NCI-H2227 (cell line): ENCODE measurements at regions not wholly inside any gene's neighbourhood (a gene's known extent, or its start where the extent isn't known, plus 50 kb on each side); places are given as distances from the start of the nearest gene placed in this dataset.
"Not testable (repeated sequence)": the region's sequence is repeated elsewhere in the genome, so short reads cannot be mapped to it uniquely, and the experiment has no call there.

Experiments used
- DNase-seq: peaks from one replicate; lab custom pipeline; 2025; ENCODE audit not compliant: unreplicated experiment; lab: John Stamatoyannopoulos, UW

DNA sequence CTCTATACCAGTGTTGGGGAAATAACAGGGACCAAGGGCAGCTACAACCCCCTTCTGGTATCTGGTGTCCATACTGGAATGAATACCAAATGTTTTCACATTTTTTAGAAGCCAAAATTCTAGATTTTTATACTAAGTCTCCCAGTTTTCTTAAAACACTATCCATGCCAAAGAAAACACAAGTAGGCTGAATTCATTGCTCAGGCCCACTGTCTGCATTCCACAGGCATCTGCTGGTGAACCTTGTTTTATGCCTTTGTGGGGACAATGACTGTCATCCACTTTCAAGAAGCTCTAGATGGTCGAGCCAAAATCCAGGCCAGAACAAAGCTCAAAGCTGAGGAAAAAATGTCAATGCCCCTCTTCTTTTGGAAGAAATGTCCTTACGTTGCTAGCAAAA is 213.4 kb upstream of the RASGEF1B start:
- no peak for DNase-seq

DNA sequence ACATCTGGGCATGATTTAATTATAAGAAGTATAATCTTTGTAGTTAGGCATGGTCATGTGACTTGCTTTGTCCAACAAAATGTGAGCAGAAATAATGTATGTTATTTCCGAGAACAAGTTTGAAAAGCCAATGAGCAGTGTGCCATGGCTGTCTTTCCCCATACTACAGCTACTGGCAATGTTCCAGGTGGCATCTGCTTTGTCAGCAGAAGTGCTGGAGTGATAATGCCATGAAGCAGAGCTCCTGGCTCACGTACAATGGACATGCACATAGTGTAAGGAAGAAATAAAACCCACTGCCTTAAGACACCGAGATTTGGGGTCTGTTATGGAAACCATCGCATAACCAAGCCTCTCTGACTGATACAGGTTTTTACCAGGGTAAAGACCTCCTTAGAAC is 212.6 kb upstream of the RASGEF1B start:
- no peak for DNase-seq

DNA sequence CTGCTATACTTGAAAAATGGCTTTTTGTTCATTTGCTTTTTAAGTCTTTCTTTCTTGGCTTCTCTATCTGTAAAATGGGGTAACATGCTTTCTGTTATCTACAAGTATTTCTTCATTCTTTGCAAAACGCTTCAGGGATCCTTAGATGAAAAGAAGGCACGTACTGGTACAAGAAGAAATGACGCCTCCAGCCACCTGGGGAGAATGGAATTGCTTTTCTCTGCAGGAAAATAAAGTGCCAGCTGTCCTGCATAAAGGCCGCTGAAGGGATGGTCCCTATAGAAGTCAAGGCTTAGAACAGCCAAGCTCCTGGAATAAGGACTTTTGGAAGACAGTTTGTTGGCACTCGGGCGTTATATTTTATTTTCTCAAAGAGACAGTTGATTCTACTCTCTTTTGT is 210.8 kb upstream of the RASGEF1B start:
- DNase-seq: peak; percentile 10

DNA sequence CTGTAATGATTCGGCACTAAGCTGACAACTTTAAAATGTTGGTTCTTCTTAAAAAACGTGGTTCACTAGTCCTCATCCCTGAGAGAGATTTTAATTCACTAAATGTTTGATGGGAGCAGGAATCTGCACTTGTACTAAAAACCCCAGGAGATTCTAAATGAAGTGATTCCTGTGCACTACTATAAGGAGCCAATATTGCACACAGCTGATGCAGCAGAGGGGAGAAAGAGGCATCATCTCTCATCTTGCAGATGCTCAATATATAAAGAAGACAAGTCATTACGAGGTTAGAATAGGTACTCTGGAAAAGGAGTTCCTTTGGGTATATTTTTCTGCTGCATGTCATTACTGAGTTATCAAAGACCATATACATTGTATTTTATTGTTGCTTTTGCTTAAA is 207.6 kb upstream of the RASGEF1B start:
- DNase-seq: no peak

DNA sequence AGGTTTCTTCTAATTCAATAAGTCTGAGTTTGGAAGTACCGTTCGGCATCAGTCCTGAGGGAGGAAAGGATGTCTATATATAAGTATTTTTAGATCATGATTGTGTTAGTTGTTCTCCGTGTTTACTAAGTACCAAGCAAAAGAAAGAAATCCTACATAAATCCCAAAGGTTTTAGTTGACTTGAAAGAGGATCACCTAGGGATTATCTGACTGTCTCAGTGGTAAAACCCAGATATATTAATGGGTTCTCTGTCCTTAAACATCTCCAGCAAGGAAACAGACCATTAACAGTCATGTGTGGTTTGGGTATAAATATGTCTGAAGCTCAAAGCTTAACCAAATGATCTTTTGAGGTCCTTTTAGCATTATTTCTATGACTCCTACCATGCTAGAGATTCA is 207.1 kb upstream of the RASGEF1B start:
- no peak for DNase-seq

DNA sequence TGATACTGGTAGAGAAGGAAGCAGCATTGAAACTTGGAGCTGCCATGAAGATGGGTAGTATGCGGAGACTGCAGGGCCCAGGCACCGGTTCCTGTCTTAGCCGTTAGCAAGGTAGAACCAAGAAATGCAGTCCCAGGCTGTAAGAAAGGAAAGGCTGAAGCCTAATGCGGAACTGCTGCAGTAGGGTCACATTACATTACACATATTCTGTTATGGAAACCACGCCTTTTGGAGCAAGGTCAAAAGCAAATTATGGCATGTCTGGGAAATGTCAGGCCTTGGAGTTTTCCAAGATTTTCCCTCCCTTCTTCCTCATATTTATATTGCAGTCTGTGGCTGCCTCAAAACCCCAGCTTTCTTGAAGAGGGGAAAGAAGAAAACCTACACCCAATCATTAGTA is 204.8 kb upstream of the RASGEF1B start:
- DNase-seq: no peak

DNA sequence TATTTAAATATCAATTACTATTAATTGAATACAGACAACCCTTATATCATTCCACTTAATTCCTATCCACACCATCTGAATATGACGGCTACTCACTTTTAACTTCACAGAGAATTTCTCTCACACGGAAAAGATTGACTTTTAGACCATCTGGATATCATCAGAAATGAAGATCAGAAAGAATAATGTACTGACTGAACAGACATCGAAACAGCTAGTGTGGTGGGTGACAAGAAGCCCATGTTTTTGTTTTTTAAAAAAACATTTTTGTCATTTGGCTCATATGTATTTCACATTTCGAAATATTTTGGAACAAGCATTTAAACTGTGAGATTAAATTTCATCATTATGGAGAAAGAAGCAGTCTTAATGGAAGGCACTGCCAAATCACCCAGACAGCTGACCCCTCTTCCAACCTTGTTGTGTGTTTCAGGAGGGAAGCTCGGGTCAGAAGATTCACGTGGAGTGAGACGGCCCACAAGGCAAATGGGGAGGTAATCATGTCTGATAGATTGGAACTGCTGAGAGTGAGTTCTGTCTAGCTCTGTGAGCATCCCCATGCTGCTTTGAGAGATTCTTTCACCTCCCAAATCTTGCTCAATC is 204.2 kb upstream of the RASGEF1B start:
- no peak for DNase-seq

DNA sequence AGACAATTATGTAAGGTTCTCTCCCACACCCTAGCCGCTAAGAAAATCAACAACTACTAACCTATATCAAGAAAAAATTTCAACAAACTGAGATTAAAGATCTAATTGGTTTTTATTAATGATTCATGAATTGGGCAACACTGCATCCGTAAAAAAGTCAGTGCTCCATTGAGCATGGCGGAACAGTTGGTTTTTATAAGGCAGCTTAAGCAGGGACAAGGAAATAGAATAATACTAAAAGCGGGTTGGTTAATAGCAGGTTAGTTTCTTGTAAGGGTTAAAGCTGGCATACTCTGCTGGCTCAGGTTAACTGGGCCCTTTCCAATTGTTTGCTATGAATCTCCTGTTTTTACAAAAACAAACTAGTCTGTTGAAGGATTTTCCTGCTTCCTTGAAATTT is 202.3 kb upstream of the RASGEF1B start:
- no peak for DNase-seq

DNA sequence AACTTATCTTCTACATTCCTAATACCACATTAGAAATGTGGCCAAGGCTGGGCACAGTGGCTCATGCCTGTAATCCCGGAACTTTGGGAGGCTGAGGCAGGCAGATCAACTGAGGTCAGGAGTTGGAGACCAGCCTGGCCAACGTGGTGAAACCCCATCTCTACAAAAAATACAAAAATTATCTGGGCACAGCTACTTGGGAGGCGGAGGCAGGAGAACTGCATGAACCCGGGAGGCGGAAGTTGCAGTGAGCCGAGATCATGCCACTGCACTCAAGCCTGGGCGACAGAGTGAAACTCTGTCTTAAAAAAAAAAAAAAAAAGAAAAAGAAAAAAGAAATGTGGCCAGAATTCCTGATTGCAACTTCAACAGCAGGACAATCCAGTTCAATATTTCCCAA is 196.6 kb upstream of the RASGEF1B start:
- DNase-seq: not testable (repeated sequence)

DNA sequence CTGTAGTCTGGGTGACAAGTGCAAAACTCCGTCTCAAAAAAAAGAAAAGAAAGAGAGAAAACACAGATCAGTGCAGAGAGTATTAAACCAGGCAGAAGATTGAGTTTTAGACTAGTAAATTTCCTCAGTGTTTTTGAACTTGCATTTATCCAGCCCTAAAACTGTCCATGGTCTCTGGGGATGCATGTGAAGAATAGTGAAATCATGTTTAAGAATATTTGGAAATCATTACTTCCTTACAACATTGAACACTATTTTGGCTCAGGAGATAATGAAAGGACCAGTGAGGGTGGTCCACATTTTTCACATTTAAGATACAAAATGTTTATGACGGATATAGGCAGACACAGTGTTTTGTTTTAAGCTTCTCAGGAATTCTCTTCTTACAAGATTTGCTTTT is 195.8 kb upstream of the RASGEF1B start:
- no peak for DNase-seq

DNA sequence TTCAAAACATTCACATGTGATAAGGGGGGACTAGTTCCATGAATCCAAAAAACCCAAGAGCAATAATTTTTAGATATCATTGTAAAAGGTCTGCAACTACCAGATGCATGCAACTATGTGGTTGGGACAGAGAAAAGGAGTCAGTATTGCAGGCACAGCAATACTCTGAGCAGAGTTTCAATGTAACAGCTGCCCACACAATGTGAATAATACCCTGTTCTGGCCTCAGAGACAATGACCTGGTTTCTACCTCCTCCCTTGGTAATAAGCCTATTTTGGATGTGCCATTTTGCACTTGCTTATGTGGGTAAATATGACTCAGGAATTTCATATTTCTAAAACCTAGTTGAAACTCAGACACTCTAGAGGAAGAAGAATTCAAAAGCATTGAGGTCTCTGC is 194.8 kb upstream of the RASGEF1B start:
- no peak for DNase-seq

DNA sequence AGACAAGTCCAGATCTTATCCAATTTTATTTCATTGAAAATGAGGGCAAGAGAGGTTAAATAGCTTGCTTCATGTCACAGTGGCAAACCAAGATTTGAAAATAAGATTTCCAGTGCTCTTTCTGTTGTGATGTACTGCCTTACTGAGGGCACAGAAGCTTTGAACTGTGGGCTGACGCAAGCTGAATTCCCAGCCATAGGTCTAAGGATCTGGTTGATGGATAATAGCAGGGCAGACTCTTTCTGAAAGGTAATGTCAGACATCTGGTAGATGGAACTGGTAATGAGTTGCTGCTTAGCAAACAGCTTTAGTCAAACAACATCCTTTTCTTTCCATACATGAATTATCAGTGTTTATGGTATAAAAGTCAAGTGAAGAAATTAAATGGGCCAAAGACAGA is 193.9 kb upstream of the RASGEF1B start:
- DNase-seq: no peak

DNA sequence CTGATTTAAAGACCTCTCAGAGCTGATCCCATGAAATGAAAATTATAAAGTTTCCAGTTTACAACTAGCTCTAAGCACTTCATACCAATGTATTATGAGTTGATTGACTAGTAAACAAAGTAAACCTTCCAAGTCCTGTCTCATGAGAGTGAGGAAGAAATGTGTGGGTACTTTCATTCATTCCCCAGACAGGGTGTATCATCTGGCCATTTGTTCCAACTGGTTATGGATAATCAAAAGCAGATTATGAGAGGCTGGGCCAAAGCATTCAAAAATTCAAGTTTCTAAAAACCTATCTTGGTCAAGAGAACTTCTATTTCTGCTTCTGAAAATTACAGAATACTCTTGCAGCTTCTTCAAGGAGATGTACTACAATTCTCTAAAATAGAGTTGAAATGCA is 193.3 kb upstream of the RASGEF1B start:
- no peak for DNase-seq

DNA sequence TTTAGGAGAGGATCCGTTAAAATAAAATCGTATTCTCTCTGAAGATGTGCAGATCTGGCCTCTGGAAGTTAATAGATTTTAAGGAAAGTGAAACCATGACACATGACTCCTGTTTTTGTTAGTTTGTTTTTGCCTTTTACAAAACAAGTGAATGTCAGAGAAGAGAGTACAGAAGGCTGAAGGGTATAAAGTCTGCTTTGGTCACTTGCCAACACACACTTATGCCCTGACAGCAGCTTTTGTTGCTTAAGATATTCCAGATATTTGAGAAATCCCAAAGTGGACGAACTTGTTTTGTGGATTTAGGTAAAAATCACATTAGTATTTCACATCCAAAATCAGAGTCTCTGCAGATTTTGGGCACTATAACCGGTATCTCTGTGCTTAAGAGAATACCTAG is 192.4 kb upstream of the RASGEF1B start:
- DNase-seq: no peak

DNA sequence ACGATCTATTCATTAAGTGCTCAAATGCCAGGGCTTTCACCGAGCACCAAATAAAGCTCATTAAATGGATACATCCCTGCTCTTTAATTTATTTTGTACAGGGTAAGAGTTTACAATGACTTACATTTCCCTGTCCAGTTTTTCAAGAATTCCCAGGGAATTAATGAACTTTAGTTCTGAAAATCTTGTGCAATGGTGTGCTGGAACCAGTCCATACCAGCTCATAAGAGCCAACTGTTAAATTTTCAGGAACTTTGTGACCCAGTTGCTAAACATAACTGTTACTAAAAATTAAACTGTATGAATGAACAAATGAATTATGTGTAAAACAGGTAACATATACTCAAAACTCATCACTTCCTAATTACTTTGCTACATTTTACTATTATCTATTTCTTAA is 191.7 kb upstream of the RASGEF1B start:
- no peak for DNase-seq

DNA sequence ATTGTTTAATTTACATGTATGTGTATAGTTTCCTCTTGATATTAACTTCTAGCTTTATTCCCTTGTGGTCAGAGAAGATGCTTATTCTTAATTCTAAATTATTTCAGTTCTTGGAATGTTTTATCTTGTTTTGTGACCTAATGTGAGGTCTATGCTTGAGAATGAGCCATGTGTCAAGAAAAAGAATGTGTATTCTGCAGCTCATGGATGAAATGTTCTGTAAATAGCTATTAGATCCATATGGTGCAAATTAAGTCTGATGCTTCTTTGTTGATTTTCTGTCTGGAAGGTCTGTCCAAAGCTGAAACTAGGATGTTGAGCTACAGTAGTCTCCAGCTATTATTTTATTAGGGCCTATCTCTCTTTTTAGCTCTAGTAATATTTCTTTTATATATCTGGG is 187.3 kb upstream of the RASGEF1B start:
- no peak for DNase-seq

DNA sequence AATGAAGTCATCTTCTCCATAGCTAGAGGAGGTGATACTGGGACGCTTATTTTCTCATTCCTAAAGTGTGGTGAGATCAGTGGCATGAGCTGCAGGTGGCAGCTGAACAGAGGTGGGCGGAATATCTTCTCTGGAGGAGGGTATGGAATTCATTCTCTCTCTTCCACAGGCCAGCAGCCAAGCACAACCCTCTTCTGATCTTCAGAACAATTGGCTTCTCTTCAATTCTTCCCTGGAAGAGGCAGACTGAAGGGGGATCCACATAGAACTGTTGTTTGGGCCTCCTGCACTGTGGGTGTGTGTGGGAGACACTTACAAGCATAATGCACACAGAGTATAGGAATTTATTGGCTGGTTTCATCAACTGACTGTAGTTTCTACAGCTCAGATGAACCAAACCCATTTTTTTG is 180.4 kb upstream of the RASGEF1B start:
- no peak for DNase-seq

DNA sequence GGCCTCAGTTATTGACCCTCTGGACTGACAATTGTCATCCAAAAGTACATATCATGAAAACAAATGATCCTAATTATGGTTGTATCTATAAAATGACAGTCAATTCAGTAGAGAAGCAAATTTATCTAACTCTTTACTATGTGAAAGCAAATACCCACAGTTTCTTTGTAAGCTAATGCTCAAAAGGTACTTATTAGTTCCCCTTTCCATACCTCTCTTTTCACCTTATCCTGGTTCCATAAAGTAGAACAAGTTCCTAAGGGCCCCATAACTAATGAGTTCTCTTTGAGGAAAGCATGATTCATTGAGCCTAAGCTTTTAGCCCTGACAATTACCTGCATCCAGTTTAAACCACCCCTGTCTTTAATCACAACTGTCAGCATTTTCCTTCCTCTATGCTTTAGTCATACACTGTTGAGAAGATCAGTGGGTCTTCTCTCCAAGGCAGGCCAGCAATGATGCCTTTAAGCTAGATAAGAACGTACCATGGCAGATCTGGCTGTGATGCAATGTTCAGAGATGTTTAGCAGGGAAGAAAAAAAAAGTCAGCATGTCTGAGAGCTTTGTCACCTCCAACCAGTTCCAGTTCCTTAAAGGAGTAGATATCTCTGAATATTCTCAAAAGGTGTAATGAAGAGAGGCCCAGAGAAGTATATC is 179.7 kb upstream of the RASGEF1B start:
- DNase-seq: peak; percentile 2

DNA sequence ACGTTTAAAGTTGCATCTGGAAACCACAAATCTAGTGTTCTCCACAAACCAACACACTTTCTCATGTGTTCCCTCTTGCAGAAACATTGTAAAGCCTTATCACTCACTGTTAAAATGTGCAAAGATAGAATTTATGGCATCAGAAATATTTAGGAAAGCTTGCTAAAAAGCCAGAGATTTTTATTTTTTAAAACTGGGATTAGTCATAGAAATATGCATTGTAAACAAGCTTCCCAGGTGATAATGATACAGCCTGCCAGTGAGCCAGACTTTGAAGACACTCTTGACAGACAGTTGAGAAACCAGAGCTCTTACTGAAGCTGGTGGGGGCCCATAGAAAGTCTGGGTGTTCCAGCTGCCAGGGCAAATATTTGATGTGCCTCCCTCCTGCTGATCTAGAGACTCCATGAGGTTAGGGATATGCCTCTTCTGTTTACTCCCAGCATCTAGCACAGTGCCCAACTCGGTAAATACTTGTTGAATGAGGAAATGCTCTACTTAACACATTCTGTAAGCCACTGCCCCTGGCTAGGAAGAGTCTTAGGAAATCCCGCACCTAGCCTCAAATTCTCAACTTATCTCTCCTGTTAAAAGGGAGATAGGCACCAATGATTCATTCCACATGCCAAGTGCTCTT is 179.0 kb upstream of the RASGEF1B start:
- no peak for DNase-seq

DNA sequence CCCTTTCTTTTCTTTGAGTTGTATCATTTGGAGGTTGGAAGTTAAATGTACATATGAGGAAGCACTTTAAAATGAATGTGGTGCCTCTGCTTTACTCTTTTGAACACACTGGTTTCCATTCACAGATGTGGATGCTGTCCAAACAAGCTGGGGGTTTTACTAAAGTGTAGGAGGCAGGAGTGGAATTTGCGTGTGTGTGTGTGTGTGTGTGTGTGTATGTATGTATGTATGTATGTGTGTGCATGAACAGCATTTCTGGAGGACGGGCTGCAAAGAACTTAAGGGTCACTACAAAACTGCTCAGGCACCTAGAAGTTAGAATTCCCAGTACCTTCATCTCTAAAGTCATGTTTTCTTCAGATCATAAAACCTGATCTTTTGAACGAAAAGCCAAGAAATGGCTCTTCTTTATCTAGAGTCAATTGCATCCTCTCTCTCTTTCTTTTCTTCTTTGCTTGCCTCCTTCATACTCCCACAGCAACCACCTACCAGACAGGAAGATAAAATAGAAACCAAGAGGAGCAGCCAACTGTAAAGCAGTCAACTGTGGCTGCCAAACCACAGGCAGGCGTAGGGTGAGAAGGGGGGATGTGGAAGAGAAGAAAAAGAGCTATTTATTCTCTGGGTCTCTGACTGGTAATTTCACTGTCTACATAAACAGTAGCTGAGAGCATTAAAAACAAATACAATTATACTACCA is 177.0 kb upstream of the RASGEF1B start:
- DNase-seq: no peak

DNA sequence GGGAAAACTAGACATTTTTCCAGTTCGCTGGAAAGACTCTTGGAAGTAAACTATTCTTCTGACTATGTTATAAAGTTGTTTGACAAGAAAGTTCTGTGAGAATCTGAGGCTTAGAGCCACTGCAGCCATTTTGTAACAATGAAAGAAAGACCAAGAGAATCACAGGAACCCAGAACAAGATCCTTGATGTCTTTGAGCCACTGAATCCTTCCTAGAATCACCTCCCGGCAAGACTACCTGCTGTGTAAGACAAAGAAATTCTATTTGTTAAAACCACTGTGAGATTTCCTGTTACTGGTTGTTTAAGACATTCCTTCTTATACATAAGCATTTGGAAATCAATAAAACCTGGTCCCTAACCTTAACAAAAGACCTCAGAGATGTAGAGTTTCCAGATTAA is 175.7 kb upstream of the RASGEF1B start:
- DNase-seq: no peak

DNA sequence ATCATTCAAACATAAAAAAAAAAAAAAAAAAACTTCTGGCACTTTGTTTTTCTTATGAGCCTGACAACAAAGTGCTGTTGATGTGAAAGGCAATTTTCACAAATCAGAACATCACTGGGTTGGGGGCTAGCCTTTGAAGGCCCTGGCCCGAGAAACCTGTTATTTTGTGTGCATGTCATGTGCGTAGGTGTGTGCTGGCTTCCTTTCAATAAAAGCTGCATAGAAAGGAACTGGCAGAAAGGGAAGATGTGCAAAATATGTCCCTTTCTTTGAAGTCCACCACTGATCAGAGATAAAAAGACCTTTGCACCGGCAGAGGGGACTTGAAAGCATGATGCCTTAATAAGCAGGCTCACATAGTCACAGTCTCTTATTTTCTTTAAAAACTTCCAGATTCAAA is 170.8 kb upstream of the RASGEF1B start:
- DNase-seq: no peak
